GM19452 (cell line): ENCODE measurements at regions not wholly inside any gene's neighbourhood (a gene's known extent, or its start where the extent isn't known, plus 50 kb on each side); places are given as distances from the start of the nearest gene placed in this dataset.

Experiments
- ATAC-seq: cut with Tn5 transposase; IDR thresholded peaks from one replicate; pipeline ENCODE4 v1.9.1; 2021; ENCODE audit not compliant: unreplicated experiment

DNA sequence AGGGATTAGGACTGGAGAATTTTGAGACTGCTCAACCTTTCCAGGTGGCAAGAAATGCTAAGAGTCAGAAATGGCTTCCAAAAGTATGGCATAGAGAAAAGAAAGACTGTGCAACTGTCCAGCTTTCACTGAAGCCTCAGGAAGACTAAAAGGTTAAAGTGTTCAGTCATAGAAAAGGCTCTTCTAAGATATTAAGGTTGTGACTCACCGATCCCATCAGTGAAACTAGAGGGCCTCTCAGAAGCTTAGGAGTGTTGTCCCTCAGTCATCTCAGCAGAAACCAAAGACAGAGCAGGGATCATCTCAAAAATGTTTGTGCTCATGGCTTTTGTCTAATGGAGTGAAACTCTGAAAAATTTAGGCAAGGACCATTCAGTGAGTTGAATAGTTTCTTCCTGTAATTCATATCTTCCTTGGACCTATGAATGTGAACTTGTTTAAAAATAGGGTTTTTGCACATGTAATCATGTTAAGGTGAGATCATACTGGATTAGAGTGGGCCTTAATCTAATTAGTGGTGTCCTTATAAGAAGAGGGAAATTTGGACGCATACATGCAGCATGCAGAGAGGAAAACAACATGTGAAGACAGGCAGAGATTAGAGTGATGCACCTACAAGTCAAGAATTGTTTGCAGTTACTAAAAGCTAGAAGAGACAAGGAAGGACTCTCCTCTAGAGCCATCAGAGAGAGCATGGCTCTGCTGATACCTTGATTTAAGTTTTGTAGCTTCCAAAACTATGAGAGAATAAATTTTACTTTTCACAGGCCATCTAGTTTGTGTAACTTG lies 71.3 kb downstream of the RPE65 start:
- no peak for ATAC-seq

DNA sequence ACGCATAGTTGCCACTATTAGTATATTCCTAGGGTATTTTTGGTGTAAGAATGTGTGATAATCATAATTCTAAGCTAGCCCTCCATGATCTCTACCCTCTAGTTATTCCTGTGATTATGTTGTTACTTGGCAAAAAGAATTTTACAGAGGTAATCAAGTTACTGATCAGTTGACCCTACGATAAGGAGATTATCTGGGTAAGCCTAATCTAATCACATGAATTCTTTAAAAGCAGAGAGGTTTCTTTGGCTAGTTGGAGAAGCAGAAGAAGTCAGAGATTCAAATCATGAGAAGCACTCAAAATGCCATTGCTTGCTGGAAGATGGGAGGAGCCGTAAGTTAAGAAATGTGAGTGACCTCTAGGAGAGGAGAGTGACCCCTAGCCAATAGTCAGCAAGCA lies 72.7 kb downstream of the RPE65 start:
- no peak for ATAC-seq

- no peak for ATAC-seq
Measured at GRCh38 chr1:68376441-68376840, 73.3 kb downstream of the RPE65 start.

DNA sequence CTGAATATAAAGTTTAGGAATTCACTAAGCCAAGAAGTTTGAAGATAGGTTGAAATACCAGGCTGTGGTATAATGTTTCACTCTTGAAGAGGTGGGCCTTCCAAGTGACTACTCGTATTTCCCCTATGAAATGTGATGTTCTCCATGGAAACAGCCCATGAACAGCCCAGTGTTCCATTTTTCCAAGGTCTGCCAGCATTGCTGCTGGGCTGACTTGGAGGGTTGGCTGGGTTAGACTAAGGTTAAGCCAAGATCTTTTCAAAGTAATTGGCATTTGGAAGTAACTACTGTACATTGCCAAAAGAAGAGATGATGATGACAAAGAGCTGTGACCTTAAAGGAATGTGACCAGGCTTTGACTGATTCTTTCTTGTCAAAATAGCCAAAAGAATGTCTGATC lies 73.8 kb downstream of the RPE65 start:
- no peak for ATAC-seq

- no peak for ATAC-seq
Measured at GRCh38 chr1:68373173-68373572, 76.6 kb downstream of the RPE65 start.

DNA sequence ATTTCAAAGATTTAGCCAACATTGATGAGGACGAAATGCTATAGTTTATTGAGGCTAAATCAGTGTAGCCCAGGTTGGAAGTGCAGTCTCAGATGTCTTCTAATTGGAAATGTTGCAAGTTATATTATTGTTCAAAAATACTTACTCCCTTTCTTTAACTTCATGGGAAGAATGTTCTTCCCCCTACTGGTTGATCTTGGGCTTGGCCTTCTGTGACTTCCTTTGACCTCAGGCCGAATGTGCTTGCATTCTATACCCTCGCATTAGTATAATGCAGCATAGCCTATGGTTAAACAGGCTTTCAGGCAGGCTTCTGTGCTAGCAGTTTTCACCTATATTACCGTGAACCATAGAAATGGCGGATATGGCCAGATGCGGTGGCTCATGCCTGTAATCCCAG lies 77.3 kb downstream of the RPE65 start:
- no peak for ATAC-seq

GRCh38 chr1:68370101-68370915 lies 79.4 kb downstream of the RPE65 start:
- no peak for ATAC-seq

DNA sequence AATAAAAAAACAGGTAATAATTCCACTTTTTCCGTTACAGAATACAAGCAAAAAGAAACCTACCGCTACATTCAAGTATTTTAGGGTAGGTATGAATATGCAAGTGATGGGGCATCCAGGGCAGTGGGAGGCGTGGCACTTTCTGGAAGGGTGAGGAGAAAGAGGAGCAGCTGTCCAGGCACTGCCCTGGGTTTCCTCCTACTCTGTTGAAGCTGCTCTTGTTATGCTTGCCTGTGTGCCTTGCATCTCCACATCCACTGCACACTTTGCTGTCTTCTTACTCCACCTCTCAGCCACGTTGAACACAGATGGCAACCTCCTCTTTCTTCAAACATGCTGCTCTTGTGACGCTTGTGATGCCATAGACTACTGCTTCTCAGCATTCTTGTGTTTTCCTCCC lies 83.2 kb downstream of the RPE65 start:
- ATAC-seq: no peak

- no peak for ATAC-seq
Measured at GRCh38 chr1:68365709-68366382, 83.9 kb downstream of the RPE65 start.

DNA sequence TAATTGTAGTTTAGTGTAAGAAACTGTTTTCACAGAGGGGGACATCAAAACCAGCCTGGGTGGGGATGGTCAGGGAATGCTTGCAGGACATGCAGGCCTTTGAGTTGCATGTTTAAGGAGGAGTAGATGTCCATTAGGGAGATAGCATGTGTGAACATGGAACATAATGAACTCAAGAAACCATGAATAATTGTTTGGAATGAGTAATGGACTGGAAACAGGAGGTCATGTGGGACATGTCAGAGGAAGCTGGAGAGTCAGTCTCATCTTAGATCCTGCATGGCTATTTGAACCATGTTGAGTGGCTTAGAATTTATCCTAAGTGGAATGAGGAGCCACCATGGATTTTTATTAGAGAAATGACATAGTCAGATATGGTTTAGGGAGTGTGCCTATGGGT lies 86.4 kb downstream of the RPE65 start:
- no peak for ATAC-seq

DNA sequence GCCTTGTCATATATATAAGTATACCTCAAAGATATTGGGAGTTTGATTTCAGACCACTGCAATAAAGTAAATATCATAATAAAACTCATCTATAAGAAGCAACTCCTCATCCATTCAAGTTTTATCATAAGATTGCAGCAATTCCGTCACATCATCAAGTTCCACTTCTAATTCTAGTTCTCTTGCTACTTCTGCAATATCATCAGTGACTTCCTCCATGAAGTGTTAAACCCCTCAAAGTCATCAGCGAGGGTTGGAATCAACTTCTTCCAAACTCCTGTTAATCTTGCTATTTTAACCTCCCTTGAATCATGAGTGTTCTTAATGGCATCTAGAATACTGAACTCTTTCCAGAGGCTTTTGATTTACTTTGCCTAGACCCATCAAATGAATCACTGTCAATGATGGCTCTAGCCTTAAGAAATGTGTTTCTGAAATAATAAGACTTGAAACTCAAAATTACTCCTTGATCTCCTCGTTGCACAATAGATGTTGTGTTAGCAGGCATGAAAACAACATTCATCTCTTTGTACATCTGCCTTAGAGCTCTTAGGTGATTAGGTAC lies 88.3 kb downstream of the RPE65 start:
- ATAC-seq: no peak

DNA sequence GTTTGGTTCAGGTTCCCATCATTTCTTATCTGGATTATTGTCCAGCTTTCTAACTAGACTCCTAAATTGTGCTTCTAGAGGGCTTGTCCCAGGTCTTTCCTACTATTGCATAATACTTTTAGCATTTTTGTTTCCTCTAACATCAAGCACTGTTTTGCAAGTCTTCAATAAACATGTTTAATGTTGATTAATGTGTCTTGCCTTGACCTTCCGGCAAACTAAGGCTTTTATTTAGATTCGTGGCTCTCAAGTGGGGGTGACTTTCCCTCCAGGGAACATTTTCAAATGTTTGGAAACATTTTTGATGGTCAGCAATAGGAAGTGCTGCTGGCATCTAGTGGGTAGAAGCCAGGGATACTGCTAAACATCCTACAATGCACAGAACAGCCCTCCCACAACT lies 90.7 kb downstream of the RPE65 start:
- no peak for ATAC-seq

DNA sequence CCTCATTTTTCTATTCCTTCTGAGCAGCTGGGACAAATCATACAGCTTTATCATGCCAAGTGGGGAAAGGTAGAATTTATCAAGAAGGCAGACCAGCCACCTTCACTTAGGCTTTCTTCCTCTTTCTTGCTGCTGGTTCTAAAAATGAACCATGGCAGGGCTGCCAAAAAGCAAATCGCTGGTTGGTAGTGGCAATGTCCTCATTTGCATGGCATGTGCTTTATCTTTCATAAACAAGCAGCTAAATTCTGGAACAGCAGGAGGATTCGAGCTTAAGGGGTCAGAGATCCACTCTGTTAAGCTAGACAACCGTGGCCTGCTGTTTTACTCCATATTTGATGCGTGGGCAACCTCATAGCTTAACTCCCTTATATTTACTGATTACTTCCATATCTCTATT lies 91.3 kb downstream of the RPE65 start:
- no peak for ATAC-seq

GRCh38 chr1:68355614-68356013 lies 94.1 kb downstream of the RPE65 start:
- no peak for ATAC-seq

DNA sequence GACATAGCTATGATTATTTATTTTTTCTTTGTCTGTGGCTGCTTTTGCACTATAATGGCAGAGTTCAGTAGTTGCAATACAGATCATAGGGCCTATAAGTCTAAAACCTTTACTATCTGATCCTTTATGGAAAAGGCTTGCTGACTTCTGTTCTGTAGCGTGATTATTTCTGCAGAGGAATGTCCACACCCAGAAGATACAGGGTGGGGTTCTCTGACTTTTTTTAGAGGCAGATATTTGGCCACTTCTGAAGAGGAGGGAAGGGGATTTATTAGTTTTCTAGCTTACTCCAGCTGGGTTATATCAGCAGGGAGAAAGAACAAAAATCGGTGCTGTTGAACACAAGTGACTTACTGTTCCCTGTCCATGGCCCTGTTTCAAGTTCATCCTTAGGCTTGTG lies 97.6 kb downstream of the RPE65 start:
- no peak for ATAC-seq

DNA sequence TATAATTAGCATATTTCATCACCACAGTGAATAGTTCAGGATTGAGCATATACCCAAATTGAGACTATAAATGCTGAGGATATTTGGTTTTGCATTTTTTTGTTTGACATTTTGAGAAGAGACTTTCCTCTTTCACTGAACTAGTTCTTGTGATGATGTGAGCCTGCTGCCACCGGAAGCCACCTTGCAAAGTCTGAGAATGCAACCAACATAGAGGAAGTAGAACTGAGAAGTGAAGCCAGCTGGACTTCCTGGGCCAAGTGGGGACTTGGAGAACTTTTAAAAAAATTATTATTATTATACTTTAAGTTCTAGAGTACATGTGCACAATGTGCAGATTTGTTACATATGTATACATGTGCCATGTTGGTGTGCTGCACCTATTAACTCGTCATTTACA lies 102.3 kb downstream of the RPE65 start:
- ATAC-seq: peak; percentile 94

- no peak for ATAC-seq
Measured at GRCh38 chr1:68346188-68346808, 103.5 kb downstream of the RPE65 start.

DNA sequence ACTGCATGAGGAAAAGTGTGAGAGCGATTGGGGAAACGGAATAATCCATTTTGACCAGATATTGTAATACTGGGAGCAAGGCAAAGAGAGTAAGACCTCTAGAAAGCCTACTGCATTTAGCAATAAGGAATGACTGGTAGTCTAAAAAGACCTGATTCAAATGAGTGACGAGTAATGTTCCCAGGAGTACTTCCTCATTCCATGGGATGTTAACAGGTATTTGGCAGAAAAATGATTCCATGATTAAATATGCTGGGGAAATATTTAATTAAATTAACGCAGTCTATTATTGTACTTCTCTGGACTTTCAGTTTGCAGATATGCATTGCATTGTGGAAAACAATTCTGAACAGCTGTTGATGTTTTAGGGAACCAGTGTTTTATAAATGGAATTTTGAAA lies 105.5 kb downstream of the RPE65 start:
- no peak for ATAC-seq

DNA sequence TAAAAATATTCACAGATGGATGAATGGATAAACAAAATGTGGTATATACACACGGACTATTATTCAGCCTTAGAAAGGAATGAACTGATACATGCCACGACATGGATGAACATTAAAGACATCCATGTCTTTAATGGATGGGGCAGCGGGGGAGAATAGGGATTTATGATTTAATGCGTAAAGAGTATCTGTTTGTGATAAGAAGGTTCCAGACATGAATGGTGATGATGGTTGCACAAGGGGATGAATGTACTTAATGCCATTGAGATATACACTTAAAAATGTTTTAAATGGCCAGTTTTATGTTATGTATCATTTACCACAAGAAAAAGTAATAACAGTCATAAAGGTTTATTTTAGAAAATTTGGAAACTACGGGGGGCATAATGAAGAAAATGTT lies 108.6 kb upstream of the WLS start:
- no peak for ATAC-seq

DNA sequence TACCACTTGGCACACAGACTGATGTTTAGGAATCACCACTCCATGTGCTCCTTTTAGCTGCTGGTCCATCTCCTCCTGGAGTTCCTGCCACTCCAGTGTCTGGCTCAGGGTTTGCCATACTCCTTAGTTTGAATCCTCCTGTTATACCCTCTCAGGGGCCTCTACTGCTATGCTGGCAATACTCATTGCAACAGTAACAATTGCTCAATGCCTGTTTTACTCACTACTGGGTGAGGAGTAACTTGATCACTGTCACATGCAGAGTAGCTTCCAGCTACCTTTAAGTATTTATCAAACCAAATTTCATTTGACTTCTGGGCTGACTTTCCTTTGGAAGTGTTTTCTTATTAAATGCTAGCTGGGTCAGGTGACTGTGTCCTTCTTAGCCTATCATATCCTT lies 107.2 kb upstream of the WLS start:
- ATAC-seq: no peak

- ATAC-seq: no peak
Measured at GRCh38 chr1:68338081-68338480, 105.8 kb upstream of the WLS start.
